Prostate gland (tissue), 2 donors: ENCODE measurements at regions not wholly inside any gene's neighbourhood (a gene's known extent, or its start where the extent isn't known, plus 50 kb on each side); places are given as distances from the start of the nearest gene placed in this dataset.

Experiments used
- DNase-seq: peaks from one replicate; pipeline ENCODE4 v3.0.0-alpha.2; 2019; ENCODE audit warnings: low spot score
- H3K27ac ChIP-seq, 2 donors: fragments of 200-600 bp; sonication (generic); 2 replicates each; pipeline ENCODE4 v1.5.1; 2017 to 2019
- H3K27me3 ChIP-seq: fragments of 200-600 bp; sonication (generic); replicated peaks from 2 replicates; pipeline ENCODE4 v1.5.1; 2019; ENCODE audit not compliant: insufficient read depth
- H3K36me3 ChIP-seq, 2 donors: fragments of 200-600 bp; sonication (generic); 1 replicate in 1 of 2; 2 replicates in 1 of 2; pipeline versions ENCODE4 v1.5.1 to v1.8.1; 2017 to 2019
- H3K4me1 ChIP-seq: fragments of 200-600 bp; sonication (generic); replicated peaks from 2 replicates; pipeline ENCODE4 v1.5.1; 2019
- H3K4me3 ChIP-seq, 2 donors: fragments of 200-600 bp; sonication (generic); 2 replicates each; pipeline ENCODE4 v1.5.1; 2017 to 2019
- H3K9me3 ChIP-seq: fragments of 200-600 bp; sonication (generic); 2 replicates; pipeline ENCODE4 v1.5.1; 2017
- POLR2A ChIP-seq: fragments of 450-650 bp; IDR thresholded peaks from one replicate; pipeline ENCODE4 v1.6.1; 2016; ENCODE audit warnings: antibody characterized with exemption, mild to moderate bottlenecking
- POLR2AphosphoS5 ChIP-seq: sonication (generic); formaldehyde crosslinking; IDR thresholded peaks from one replicate; pipeline ENCODE4 v1.6.1; 2017; ENCODE audit warnings: antibody characterized with exemption
- WGBS: methylation state at CpG from one replicate; pipeline ENCODE4 v1.1.5; 2018; 5-methylcytosine and 5-hydroxymethylcytosine counted together
- intact Hi-C: fragments of 100-400 bp; cut with DNase I; formaldehyde crosslinking; loops from one replicate; pipeline ENCODE4 v1.14.2; 2022
- TF ChIP-seq, protein P1 (sequence below), 4 experiments: fragments of 200-600 bp in 2 of 4; fragments of 450-650 bp in 2 of 4; sonication (generic) in 2 of 4; IDR thresholded peaks; 1 replicate in 3 of 4; 2 replicates in 1 of 4; pipeline ENCODE4 v1.5.1; 2016 to 2019; ENCODE audit warnings: antibody characterized with exemption in 4 of 4, mild to moderate bottlenecking in 2 of 4, moderate library complexity in 2 of 4

DNA sequence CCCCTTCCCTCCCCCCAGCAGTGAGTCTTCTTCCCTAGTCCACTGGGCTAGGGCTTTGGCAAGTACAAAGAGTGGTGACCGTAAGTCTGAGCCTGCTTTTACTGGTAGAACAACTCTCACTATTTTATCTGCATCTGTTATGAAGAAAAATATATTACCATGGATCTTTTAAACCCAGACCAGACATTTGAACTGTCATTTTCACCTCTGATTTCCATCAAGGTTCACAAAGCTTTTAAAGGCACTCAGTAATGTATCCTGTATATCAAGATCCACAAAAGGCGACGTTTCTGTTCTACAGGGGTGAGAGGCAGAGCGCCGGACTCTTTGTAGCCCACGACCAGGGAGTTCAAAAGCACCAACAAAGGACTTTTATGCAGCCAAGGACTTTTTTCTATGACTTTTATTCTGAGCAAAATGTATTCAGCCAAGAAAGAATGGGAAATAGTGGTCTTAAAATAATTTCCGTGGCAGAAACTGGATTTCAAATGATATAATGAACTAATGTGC, 388.3 kb downstream of the ANXA1 start:
- Histone ChIP-seq H3K9me3 (no peaks in the 10 kb centered on the region), H3K27me3 (no peaks in the 10 kb centered on the region), H3K36me3 (no peaks in the 10 kb centered on the region), H3K27ac (no peak overlapping the region), H3K4me3 (no peak overlapping the region), H3K4me1 (no peaks in the 10 kb centered on the region)
- intact Hi-C loops: no loop called here
- 66% methylated on average over 7 of the region's 7 CpGs for WGBS
- no peak for DNase-seq
- TF ChIP-seq POLR2A (no peak), POLR2AphosphoS5 (no peak)
- TF ChIP-seq, protein P1, sequence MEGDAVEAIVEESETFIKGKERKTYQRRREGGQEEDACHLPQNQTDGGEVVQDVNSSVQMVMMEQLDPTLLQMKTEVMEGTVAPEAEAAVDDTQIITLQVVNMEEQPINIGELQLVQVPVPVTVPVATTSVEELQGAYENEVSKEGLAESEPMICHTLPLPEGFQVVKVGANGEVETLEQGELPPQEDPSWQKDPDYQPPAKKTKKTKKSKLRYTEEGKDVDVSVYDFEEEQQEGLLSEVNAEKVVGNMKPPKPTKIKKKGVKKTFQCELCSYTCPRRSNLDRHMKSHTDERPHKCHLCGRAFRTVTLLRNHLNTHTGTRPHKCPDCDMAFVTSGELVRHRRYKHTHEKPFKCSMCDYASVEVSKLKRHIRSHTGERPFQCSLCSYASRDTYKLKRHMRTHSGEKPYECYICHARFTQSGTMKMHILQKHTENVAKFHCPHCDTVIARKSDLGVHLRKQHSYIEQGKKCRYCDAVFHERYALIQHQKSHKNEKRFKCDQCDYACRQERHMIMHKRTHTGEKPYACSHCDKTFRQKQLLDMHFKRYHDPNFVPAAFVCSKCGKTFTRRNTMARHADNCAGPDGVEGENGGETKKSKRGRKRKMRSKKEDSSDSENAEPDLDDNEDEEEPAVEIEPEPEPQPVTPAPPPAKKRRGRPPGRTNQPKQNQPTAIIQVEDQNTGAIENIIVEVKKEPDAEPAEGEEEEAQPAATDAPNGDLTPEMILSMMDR (IDR thresholded peaks at IDR 0.05): no peak

DNA sequence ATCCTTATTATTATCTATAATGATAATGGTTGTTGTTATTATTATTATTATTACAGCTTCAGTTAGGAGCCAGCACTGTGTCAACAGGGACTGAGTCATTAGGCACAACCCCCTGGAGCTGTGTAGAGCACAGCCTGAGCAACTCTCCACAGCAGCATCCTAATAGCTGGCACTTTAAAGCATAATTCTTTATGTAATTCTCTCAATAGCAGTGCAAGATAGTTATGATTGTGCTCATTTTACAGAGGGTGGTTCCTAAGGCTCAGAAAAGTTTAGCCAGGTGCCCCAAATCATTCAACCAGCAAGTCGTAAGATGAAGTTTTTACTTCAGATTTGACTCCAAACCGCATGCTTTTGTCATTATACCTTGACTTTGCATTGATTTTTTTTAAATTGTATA, 390.3 kb downstream of the ANXA1 start:
- DNase-seq: no peak

DNA sequence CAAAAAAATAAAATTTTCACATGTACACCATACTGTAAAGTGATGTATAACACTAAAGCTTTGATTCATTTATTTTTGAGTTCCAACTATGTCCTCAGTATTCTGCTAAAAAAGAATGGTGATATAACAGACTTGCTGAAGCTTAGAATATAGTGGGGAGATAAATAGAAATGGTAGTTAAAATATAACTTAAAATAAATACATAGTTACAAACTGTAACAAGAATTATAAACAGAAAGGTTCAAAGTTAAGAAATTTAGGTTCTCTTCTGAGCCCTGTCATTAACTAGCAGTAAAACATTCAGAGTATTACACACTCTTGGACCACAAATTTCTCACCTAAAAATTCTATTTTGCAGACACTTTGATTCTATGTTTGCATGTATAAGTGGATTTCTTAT, 392.1 kb downstream of the ANXA1 start:
- intact Hi-C loops: no loop called here
- no peaks in the 10 kb centered on the region for H3K9me3 ChIP-seq
- H3K36me3 ChIP-seq: no peaks in the 10 kb centered on the region
- no peak overlapping the region for H3K27ac ChIP-seq
- TF ChIP-seq POLR2AphosphoS5: no peak
- TF ChIP-seq, protein P1 (IDR thresholded peaks at IDR 0.05): no peak
- TF ChIP-seq POLR2A: no peak
- H3K27me3 ChIP-seq: no peaks in the 10 kb centered on the region
- no peak overlapping the region for H3K4me3 ChIP-seq
- H3K4me1 ChIP-seq: no peaks in the 10 kb centered on the region
- no peak for DNase-seq

More for the DNA sequence above, 390.3 kb downstream of the ANXA1 start:
- TF ChIP-seq POLR2A (no peak), POLR2AphosphoS5 (no peak)
- Histone ChIP-seq H3K27me3 (no peaks in the 10 kb centered on the region), H3K36me3 (no peaks in the 10 kb centered on the region), H3K4me3 (no peak overlapping the region), H3K9me3 (no peaks in the 10 kb centered on the region), H3K4me1 (no peaks in the 10 kb centered on the region), H3K27ac (no peak overlapping the region)
- intact Hi-C loops: no loop called here
- WGBS: 44% methylated on average over 2 of the region's 2 CpGs

DNA sequence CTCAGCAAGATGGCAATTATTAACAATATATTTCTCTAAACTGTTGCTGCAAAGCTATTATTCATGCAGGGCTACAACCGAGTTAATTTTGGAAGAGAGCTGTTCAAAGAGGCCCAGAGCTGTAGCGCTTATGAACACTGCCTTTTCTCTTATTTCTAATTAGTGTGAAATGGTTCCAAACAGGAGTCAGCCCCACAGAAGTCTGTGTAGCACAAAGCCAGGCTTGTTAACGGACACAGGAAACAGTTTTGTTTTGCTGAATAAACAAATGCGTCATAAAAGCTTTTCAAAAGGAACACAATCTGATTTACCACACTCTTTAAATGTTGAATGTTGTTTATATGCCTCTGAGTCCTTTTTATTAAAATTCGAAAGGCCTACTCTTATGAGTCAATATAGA, 396.5 kb downstream of the ANXA1 start:
- DNase-seq: no peak
- H3K9me3 ChIP-seq: no peaks in the 10 kb centered on the region
- no peaks in the 10 kb centered on the region for H3K4me1 ChIP-seq
- 26% methylated on average over 5 of the region's 5 CpGs for WGBS
- no peak overlapping the region for H3K27ac ChIP-seq
- H3K4me3 ChIP-seq: no peak overlapping the region
- no peaks in the 10 kb centered on the region for H3K36me3 ChIP-seq
- TF ChIP-seq, protein P1 (IDR thresholded peaks at IDR 0.05): no peak
- TF ChIP-seq POLR2AphosphoS5 (no peak), POLR2A (no peak)
- intact Hi-C loops: no loop called here
- no peaks in the 10 kb centered on the region for H3K27me3 ChIP-seq

DNA sequence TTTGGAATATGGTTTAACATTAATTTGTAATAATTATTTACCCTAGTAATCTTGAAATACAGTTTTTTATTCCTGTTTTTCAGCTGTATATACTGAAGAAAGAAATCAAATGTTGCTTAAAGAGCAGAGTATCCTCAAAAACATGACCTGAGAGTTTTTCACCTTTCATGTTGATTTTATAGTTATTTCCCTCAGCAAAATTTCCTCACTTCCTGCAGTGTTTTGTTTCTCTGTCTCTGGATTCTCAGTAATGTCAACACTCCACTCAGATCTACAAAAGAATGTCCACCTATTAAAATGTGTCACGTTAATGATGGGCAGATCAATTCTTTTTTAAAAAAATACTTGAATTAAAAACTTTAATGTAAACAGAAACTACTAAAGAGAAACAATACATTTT, 398.3 kb downstream of the ANXA1 start:
- H3K27me3 ChIP-seq: no peaks in the 10 kb centered on the region
- H3K9me3 ChIP-seq: no peaks in the 10 kb centered on the region
- intact Hi-C loops: no loop called here
- H3K4me1 ChIP-seq: no peaks in the 10 kb centered on the region
- 36% methylated on average over 1 of the region's 1 CpG for WGBS
- H3K27ac ChIP-seq: no peak overlapping the region
- DNase-seq: no peak
- TF ChIP-seq POLR2AphosphoS5 (no peak), POLR2A (no peak)
- TF ChIP-seq, protein P1 (IDR thresholded peaks at IDR 0.05): no peak
- H3K4me3 ChIP-seq: no peak overlapping the region
- H3K36me3 ChIP-seq: no peaks in the 10 kb centered on the region
